Endothelial cell of umbilical vein (primary cell): ENCODE measurements at regions not wholly inside any gene's neighbourhood (a gene's known extent, or its start where the extent isn't known, plus 50 kb on each side); places are given as distances from the start of the nearest gene placed in this dataset.

Source experiments
- BruUV-seq: library from RNA; stranded (reverse); fragments of 400-500 nt; replicated peaks from 2 replicates; lab custom pipeline; 2021; lab: Mats Ljungman, UMichigan
- CTCF ChIA-PET: fragments of 300-600, 350-600 bp; sonication (Branson Sonifier 250); formaldehyde crosslinking; loops from one replicate; lab custom pipeline; 2021; ENCODE audit warnings: antibody characterized with exemption, inconsistent platforms; lab: Charles Lee
- POLR2A ChIA-PET: fragments of 300-600, 350-600 bp; sonication (Branson Sonifier 250); formaldehyde crosslinking; loops from one replicate; lab custom pipeline; 2021; ENCODE audit warnings: antibody characterized with exemption, inconsistent platforms; lab: Charles Lee
- DNase-seq: peaks from one replicate; pipeline ENCODE4 v3.0.0-alpha.2; 2011; ENCODE audit warnings: low read depth, low spot score
- FAIRE-seq: peaks from 2 replicates; lab custom pipeline; 2011; peaks lifted over from hg19 to GRCh38; lab: Jason Lieb, UNC
- H2AFZ ChIP-seq: 2 replicates; pipeline ENCODE4 v1.6.0; 2012; ENCODE audit warnings: low read depth, low read length, control low read depth, inconsistent platforms
- H3K27ac ChIP-seq: 2 replicates; pipeline ENCODE4 v1.5.1; 2011; ENCODE audit warnings: low read depth, mild to moderate bottlenecking, control low read depth, low read length, moderate library complexity; ENCODE audit not compliant: insufficient read depth
- H3K27me3 ChIP-seq, 2 experiments: 2 replicates each; pipeline versions ENCODE4 v1.6.0 to v1.6.1; 2011; ENCODE audit warnings: low read length in 2 of 2, mixed read lengths in 1 of 2; ENCODE audit not compliant: control insufficient read depth in 2 of 2, insufficient read depth in 2 of 2
- H3K36me3 ChIP-seq, 2 experiments: 2 replicates in 1 of 2; 3 replicates in 1 of 2; pipeline ENCODE4 v1.5.1; 2011; ENCODE audit warnings: low read length in 2 of 2, mild to moderate bottlenecking in 1 of 2, moderate library complexity in 1 of 2; ENCODE audit not compliant: control insufficient read depth in 2 of 2, insufficient read depth in 2 of 2; ENCODE audit errors: extremely low read depth in 1 of 2
- H3K4me1 ChIP-seq: 3 replicates; pipeline ENCODE4 v1.5.1; 2011; ENCODE audit warnings: mild to moderate bottlenecking, low read length; ENCODE audit not compliant: control insufficient read depth, insufficient read depth; ENCODE audit errors: extremely low read depth
- H3K4me2 ChIP-seq: 2 replicates; pipeline ENCODE4 v1.6.1; 2011; ENCODE audit warnings: low read length, control low read depth, mixed read lengths; ENCODE audit not compliant: insufficient read depth
- H3K4me3 ChIP-seq, 3 experiments: fragments of 200-600 bp in 1 of 3; sonication (generic), shearing (Covaris generic) in 1 of 3; replicated peaks in 1 of 3; 2 replicates each; pipeline ENCODE4 v1.5.1; 2011 to 2016; ENCODE audit warnings: control low read depth in 3 of 3, low read length in 3 of 3, mild to moderate bottlenecking in 2 of 3, inconsistent platforms in 1 of 3, low read depth in 1 of 3, moderate library complexity in 1 of 3; ENCODE audit not compliant: insufficient read depth in 1 of 3
- H3K79me2 ChIP-seq: 2 replicates; pipeline ENCODE4 v1.6.0; 2012; ENCODE audit warnings: low read length, inconsistent platforms; ENCODE audit not compliant: control insufficient read depth, insufficient read depth
- H3K9ac ChIP-seq: replicated peaks from 2 replicates; pipeline ENCODE3; 2011; ENCODE audit warnings: low read length, control low read depth; ENCODE audit not compliant: insufficient read depth; ENCODE audit errors: extremely low read depth
- H3K9me1 ChIP-seq: replicated peaks from 3 replicates; pipeline ENCODE4 v1.6.0; 2011; ENCODE audit warnings: mild to moderate bottlenecking, low read length; ENCODE audit not compliant: control insufficient read depth, insufficient read depth; ENCODE audit errors: extremely low read depth
- H3K9me3 ChIP-seq: replicated peaks from 2 replicates; pipeline ENCODE4 v1.5.1; 2012; ENCODE audit warnings: low read length, inconsistent platforms; ENCODE audit not compliant: control insufficient read depth, insufficient read depth
- H4K20me1 ChIP-seq: replicated peaks from 2 replicates; pipeline ENCODE3; 2011; ENCODE audit warnings: mild to moderate bottlenecking, low read length; ENCODE audit not compliant: control insufficient read depth, insufficient read depth; ENCODE audit errors: extremely low read depth
- CTCF ChIP-seq, 2 donors: IDR thresholded peaks; 1 replicate in 1 of 2; 2 replicates in 1 of 2; pipeline ENCODE4 v1.5.1; 2011; ENCODE audit warnings: low read length in 2 of 2, mild to moderate bottlenecking in 2 of 2, moderate library complexity in 2 of 2, control low read depth in 1 of 2, inconsistent platforms in 1 of 2, low read depth in 1 of 2; ENCODE audit not compliant: insufficient read depth in 1 of 2; ENCODE audit errors: extremely low read depth in 1 of 2
- EZH2 ChIP-seq: IDR thresholded peaks from 2 replicates; pipeline ENCODE4 v1.6.1; 2012; ENCODE audit warnings: borderline replicate concordance, low read depth, mild to moderate bottlenecking, moderate library complexity, low read length, inconsistent platforms; ENCODE audit not compliant: severe bottlenecking
- FOS ChIP-seq: IDR thresholded peaks from 2 replicates; pipeline ENCODE4 v1.6.1; 2011; ENCODE audit warnings: mild to moderate bottlenecking, low read length, moderate library complexity, borderline replicate concordance; ENCODE audit not compliant: insufficient read depth
- GATA2 ChIP-seq: IDR thresholded peaks from 2 replicates; pipeline ENCODE4 v1.7.0; 2011; ENCODE audit warnings: low read depth, mild to moderate bottlenecking, moderate library complexity, mixed read lengths, low read length; ENCODE audit not compliant: insufficient read length, insufficient read depth
- JUN ChIP-seq: IDR thresholded peaks from 2 replicates; pipeline ENCODE4 v1.6.1; 2011; ENCODE audit warnings: borderline replicate concordance, low read depth; ENCODE audit not compliant: insufficient read length, insufficient read depth
- MAX ChIP-seq: IDR thresholded peaks from 2 replicates; pipeline ENCODE4 v1.6.1; 2011; ENCODE audit not compliant: insufficient read depth, insufficient read length
- MYC ChIP-seq: IDR thresholded peaks from one replicate; pipeline ENCODE4 v1.6.1; 2011; ENCODE audit warnings: mild to moderate bottlenecking, low read depth, low read length
- POLR2A ChIP-seq: IDR thresholded peaks from 2 replicates; pipeline ENCODE4 v1.6.1; 2012; ENCODE audit warnings: low read depth, mild to moderate bottlenecking, control low read depth, low read length
- POLR2AphosphoS5 ChIP-seq: IDR thresholded peaks from 2 replicates; pipeline ENCODE4 v1.6.1; 2012; ENCODE audit warnings: low read depth, mild to moderate bottlenecking, control low read depth, low read length, moderate library complexity; ENCODE audit not compliant: insufficient read depth
- dilution Hi-C: fragments of 300-500 bp; cut with MboI; formaldehyde crosslinking; loops from one replicate; pipeline ENCODE4 v1.15.0; 2019; ENCODE audit warnings: low sequenced_read_pairs; ENCODE audit not compliant: extremely low pct_ligation_motif_present
- intact Hi-C: fragments of 100-400 bp; cut with micrococcal nuclease; formaldehyde crosslinking; loops from one replicate; pipeline ENCODE4 v1.10.0; 2022

GRCh38 chr15:62572797-62573196, 407.7 kb upstream of the C2CD4B start:
- Histone ChIP-seq H3K4me2 (no peak overlapping the region), H3K36me3 (no peaks in the 10 kb centered on the region), H3K27ac (no peak overlapping the region), H3K9ac (no peak overlapping the region), H3K9me3 (no peaks in the 10 kb centered on the region), H2AFZ (no peak overlapping the region), H3K9me1 (no peaks in the 10 kb centered on the region), H3K4me3 (no peak overlapping the region), H3K27me3 (no peaks in the 10 kb centered on the region), H4K20me1 (no peaks in the 10 kb centered on the region), H3K4me1 (no peaks in the 10 kb centered on the region), H3K79me2 (no peaks in the 10 kb centered on the region)
- DNase-seq = no peak
- FAIRE-seq = no peak
- TF ChIP-seq MAX (no peak), FOS (no peak), POLR2AphosphoS5 (no peak), EZH2 (no peak)
- intact Hi-C loops = no loop called here
- dilution Hi-C loops = no loop called here
- ChIA-PET CTCF (interaction anchor here (2.3 kb wide), 1 partner anchor 23 kb away, joined by 11 read pairs; no protein-coding TSS in a partner anchor), POLR2A (no interaction called here)
- no TSS peak for BruUV-seq

- intact Hi-C loops = no loop called here
- CTCF ChIA-PET = interaction anchor here (1.1 to 2.3 kb wide), 2 partner anchors 13 to 25 kb away, joined by 5 to 11 read pairs; no protein-coding TSS in a partner anchor
- DNase-seq = no peak
- Histone ChIP-seq H3K9me1 (no peaks in the 10 kb centered on the region), H3K36me3 (no peaks in the 10 kb centered on the region), H3K27me3 (no peaks in the 10 kb centered on the region), H3K4me1 (no peaks in the 10 kb centered on the region), H3K9me3 (no peaks in the 10 kb centered on the region), H3K4me2 (no peak overlapping the region), H4K20me1 (no peaks in the 10 kb centered on the region), H3K4me3 (no peak overlapping the region), H3K79me2 (no peaks in the 10 kb centered on the region), H2AFZ (no peak overlapping the region), H3K27ac (no peak overlapping the region), H3K9ac (no peak overlapping the region)
- TF ChIP-seq POLR2AphosphoS5 (no peak), MYC (no peak), FOS (no peak), MAX (no peak), JUN (no peak), EZH2 (no peak), GATA2 (no peak), POLR2A (no peak), CTCF (IDR thresholded peaks at IDR 0.05; ENCODE audit: extremely low read depth in 1 of 2, insufficient read depth in 1 of 2, low read depth in 1 of 2, low read length in 2 of 2) (no peak)
- POLR2A ChIA-PET = no interaction called here
- BruUV-seq = no TSS peak
- dilution Hi-C loops = no loop called here
- no peak for FAIRE-seq
Measured at GRCh38 chr15:62573876-62574275, 408.8 kb upstream of the C2CD4B start.
